Keratinocyte (primary cell): ENCODE measurements at regions not wholly inside any gene's neighbourhood (a gene's known extent, or its start where the extent isn't known, plus 50 kb on each side); places are given as distances from the start of the nearest gene placed in this dataset.

Source experiments
- DNase-seq: peaks from one replicate; pipeline ENCODE4 v3.0.0-alpha.2; 2011; ENCODE audit warnings: low read depth, missing footprints, low spot score
- FAIRE-seq: peaks from 2 replicates; lab custom pipeline; 2011; peaks lifted over from hg19 to GRCh38; lab: Jason Lieb, UNC
- H2AFZ ChIP-seq: 2 replicates; pipeline ENCODE4 v1.6.0; 2012; ENCODE audit warnings: low read length, control low read depth, inconsistent platforms; ENCODE audit not compliant: control insufficient read depth
- H3K27ac ChIP-seq: 2 replicates; pipeline ENCODE4 v1.5.1; 2011; ENCODE audit warnings: low read length; ENCODE audit not compliant: control insufficient read depth, insufficient read depth
- H3K27me3 ChIP-seq: 3 replicates; pipeline ENCODE4 v1.6.0; 2011; ENCODE audit warnings: low read length; ENCODE audit not compliant: control insufficient read depth, insufficient read depth; ENCODE audit errors: extremely low read depth
- H3K36me3 ChIP-seq, 2 experiments: 2 replicates in 1 of 2; 3 replicates in 1 of 2; pipeline ENCODE4 v1.5.1; 2011; ENCODE audit warnings: low read length in 2 of 2, mild to moderate bottlenecking in 1 of 2; ENCODE audit not compliant: control insufficient read depth in 2 of 2, insufficient read depth in 2 of 2; ENCODE audit errors: extremely low read depth in 1 of 2
- H3K4me1 ChIP-seq: 3 replicates; pipeline ENCODE4 v1.5.1; 2011; ENCODE audit warnings: low read length; ENCODE audit not compliant: control insufficient read depth, insufficient read depth; ENCODE audit errors: extremely low read depth
- H3K4me2 ChIP-seq: 3 replicates; pipeline ENCODE4 v1.6.0; 2011; ENCODE audit warnings: low read depth, low read length; ENCODE audit not compliant: control insufficient read depth, insufficient read depth; ENCODE audit errors: extremely low read depth
- H3K4me3 ChIP-seq, 3 experiments: fragments of 200-600 bp in 1 of 3; sonication (generic) in 1 of 3; 2 replicates in 2 of 3; 3 replicates in 1 of 3; pipeline ENCODE4 v1.5.1; 2011 to 2016; ENCODE audit warnings: low read length in 3 of 3, mild to moderate bottlenecking in 3 of 3, control low read depth in 2 of 3, inconsistent platforms in 1 of 3, low read depth in 1 of 3, mixed read lengths in 1 of 3, mixed run types in 1 of 3, moderate library complexity in 1 of 3; ENCODE audit not compliant: control insufficient read depth in 2 of 3, insufficient read depth in 2 of 3; ENCODE audit errors: extremely low read depth in 1 of 3
- H3K79me2 ChIP-seq: 2 replicates; pipeline ENCODE4 v1.6.0; 2012; ENCODE audit warnings: low read length; ENCODE audit not compliant: control insufficient read depth, insufficient read depth
- H3K9ac ChIP-seq: 3 replicates; pipeline ENCODE4 v1.6.0; 2011; ENCODE audit warnings: low read length; ENCODE audit not compliant: control insufficient read depth, insufficient read depth; ENCODE audit errors: extremely low read depth
- H3K9me1 ChIP-seq: 3 replicates; pipeline ENCODE4 v1.6.0; 2011; ENCODE audit warnings: low read length; ENCODE audit not compliant: control insufficient read depth, insufficient read depth; ENCODE audit errors: extremely low read depth
- H3K9me3 ChIP-seq: 2 replicates; pipeline ENCODE4 v1.5.1; 2012; ENCODE audit warnings: low read depth, low read length; ENCODE audit not compliant: control insufficient read depth
- H4K20me1 ChIP-seq: 3 replicates; pipeline ENCODE4 v1.6.0; 2011; ENCODE audit warnings: low read length; ENCODE audit not compliant: control insufficient read depth, insufficient read depth; ENCODE audit errors: extremely low read depth
- EZH2 ChIP-seq: IDR thresholded peaks from one replicate; pipeline ENCODE4 v1.6.1; 2012; ENCODE audit warnings: inconsistent platforms, mild to moderate bottlenecking, low read length, moderate library complexity
- dilution Hi-C: fragments of 300-500 bp; cut with MboI; formaldehyde crosslinking; loops from one replicate; pipeline ENCODE4 v1.7.0; 2020; ENCODE audit warnings: low sequenced_read_pairs; ENCODE audit not compliant: extremely low pct_ligation_motif_present
- TF ChIP-seq, protein P1 (sequence below), 3 experiments: IDR thresholded peaks in 1 of 3; conservative IDR thresholded peaks in 1 of 3; optimal IDR thresholded peaks in 1 of 3; 2 replicates in 2 of 3; 3 replicates in 1 of 3; pipeline versions ENCODE3 to v1.5.1; 2011; ENCODE audit warnings: low read length in 3 of 3, mild to moderate bottlenecking in 3 of 3, moderate library complexity in 2 of 3, control low read depth in 1 of 3, inconsistent platforms in 1 of 3; ENCODE audit not compliant: insufficient read depth in 2 of 3; ENCODE audit errors: extremely low read depth in 1 of 3

DNA sequence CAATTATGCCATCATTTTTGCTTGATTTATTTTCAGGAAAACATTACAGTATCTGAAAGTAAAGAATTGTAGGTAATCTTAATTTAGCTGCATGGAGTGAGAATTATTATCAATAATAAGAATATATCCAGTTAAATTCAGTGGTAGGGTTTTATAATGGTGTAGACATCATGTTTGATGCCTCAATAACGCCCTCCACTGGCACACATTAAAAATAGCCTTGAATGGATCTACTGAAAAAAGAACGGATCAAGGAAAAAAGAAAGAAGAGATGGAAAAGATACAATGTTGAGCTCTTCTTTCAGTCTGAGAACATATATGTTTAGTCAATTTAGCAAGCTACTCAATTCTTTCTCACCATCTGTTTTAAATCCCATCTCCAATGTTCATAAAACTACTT lies 319.2 kb downstream of the CDC14C start:
- dilution Hi-C loops = no loop called here
- no peaks in the 10 kb centered on the region for H3K36me3 ChIP-seq
- no peak overlapping the region for H3K27ac ChIP-seq
- H3K27me3 ChIP-seq = no peaks in the 10 kb centered on the region
- DNase-seq (no peak), FAIRE-seq (no peak)
- H2AFZ ChIP-seq = no peak overlapping the region
- H3K9ac ChIP-seq = no peak overlapping the region
- H3K4me2 ChIP-seq = no peak overlapping the region
- no peaks in the 10 kb centered on the region for H3K9me3 ChIP-seq
- H3K9me1 ChIP-seq = no peaks in the 10 kb centered on the region
- no peak for TF ChIP-seq EZH2
- TF ChIP-seq, protein P1, sequence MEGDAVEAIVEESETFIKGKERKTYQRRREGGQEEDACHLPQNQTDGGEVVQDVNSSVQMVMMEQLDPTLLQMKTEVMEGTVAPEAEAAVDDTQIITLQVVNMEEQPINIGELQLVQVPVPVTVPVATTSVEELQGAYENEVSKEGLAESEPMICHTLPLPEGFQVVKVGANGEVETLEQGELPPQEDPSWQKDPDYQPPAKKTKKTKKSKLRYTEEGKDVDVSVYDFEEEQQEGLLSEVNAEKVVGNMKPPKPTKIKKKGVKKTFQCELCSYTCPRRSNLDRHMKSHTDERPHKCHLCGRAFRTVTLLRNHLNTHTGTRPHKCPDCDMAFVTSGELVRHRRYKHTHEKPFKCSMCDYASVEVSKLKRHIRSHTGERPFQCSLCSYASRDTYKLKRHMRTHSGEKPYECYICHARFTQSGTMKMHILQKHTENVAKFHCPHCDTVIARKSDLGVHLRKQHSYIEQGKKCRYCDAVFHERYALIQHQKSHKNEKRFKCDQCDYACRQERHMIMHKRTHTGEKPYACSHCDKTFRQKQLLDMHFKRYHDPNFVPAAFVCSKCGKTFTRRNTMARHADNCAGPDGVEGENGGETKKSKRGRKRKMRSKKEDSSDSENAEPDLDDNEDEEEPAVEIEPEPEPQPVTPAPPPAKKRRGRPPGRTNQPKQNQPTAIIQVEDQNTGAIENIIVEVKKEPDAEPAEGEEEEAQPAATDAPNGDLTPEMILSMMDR (optimal IDR thresholded peaks at IDR 0.05 in 1 of 3, IDR thresholded peaks at IDR 0.05 in 1 of 3, conservative IDR thresholded peaks at IDR 0.05 in 1 of 3; ENCODE audit: extremely low read depth in 1 of 3, insufficient read depth in 2 of 3, low read length in 3 of 3) = no peak
- H3K4me3 ChIP-seq = no peak overlapping the region
- H3K79me2 ChIP-seq = no peaks in the 10 kb centered on the region
- H3K4me1 ChIP-seq = no peaks in the 10 kb centered on the region
- H4K20me1 ChIP-seq = no peaks in the 10 kb centered on the region

DNA sequence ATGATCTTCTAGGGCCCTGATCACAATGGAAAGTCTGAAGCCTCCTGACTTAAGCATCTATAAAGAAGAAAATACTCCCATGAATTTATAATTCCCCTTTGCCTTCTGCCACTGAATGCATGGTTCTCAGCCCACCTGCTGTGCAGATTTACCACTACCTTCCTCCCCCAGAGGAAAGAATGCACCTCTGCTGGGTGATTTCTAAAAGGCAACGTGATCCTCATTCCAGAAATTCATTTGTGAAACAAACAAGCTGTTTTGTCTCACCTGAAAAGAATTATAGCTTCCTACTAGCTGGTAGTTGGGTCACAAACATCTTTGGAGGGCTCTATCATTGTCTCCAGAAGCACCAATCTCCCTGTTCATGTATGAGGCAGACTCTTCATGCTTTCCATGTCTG lies 320.2 kb downstream of the CDC14C start:
- no peaks in the 10 kb centered on the region for H3K9me1 ChIP-seq
- TF ChIP-seq EZH2 = no peak
- TF ChIP-seq, protein P1 (optimal IDR thresholded peaks at IDR 0.05 in 1 of 3, IDR thresholded peaks at IDR 0.05 in 1 of 3, conservative IDR thresholded peaks at IDR 0.05 in 1 of 3; ENCODE audit: extremely low read depth in 1 of 3, insufficient read depth in 2 of 3, low read length in 3 of 3) = no peak
- no peaks in the 10 kb centered on the region for H4K20me1 ChIP-seq
- no peak overlapping the region for H3K9ac ChIP-seq
- H3K27me3 ChIP-seq = no peaks in the 10 kb centered on the region
- H3K4me2 ChIP-seq = no peak overlapping the region
- H2AFZ ChIP-seq = no peak overlapping the region
- no peak overlapping the region for H3K27ac ChIP-seq
- H3K79me2 ChIP-seq = no peaks in the 10 kb centered on the region
- H3K9me3 ChIP-seq = no peaks in the 10 kb centered on the region
- H3K36me3 ChIP-seq = no peaks in the 10 kb centered on the region
- dilution Hi-C loops = no loop called here
- DNase-seq (no peak), FAIRE-seq (no peak)
- no peaks in the 10 kb centered on the region for H3K4me1 ChIP-seq
- no peak overlapping the region for H3K4me3 ChIP-seq
